Smooth muscle cell (in vitro differentiated cells): ENCODE measurements at regions not wholly inside any gene's neighbourhood (a gene's known extent, or its start where the extent isn't known, plus 50 kb on each side); places are given as distances from the start of the nearest gene placed in this dataset.

Experiments
- DNase-seq: peaks from one replicate; lab custom pipeline; 2025; ENCODE audit not compliant: unreplicated experiment; lab: John Stamatoyannopoulos, UW
- H2AFZ ChIP-seq: fragments of 200-600 bp; sonication (generic); 2 replicates; pipeline ENCODE4 v1.6.0; 2016; ENCODE audit warnings: antibody characterized with exemption, low read depth, mild to moderate bottlenecking
- H3F3A ChIP-seq: fragments of 200-600 bp; sonication (generic); 2 replicates; pipeline ENCODE4 v1.6.0; 2017; ENCODE audit warnings: antibody characterized with exemption, low read depth
- H3K27ac ChIP-seq: fragments of 200-600 bp; sonication (generic); 2 replicates; pipeline ENCODE4 v1.5.1; 2016; ENCODE audit warnings: low read depth, mild to moderate bottlenecking
- H3K27me3 ChIP-seq: fragments of 200-600 bp; sonication (generic); 2 replicates; pipeline ENCODE4 v1.6.1; 2016; ENCODE audit warnings: low read depth, mild to moderate bottlenecking
- H3K36me3 ChIP-seq: fragments of 200-600 bp; sonication (generic); 2 replicates; pipeline ENCODE4 v1.5.1; 2016; ENCODE audit warnings: low read depth
- H3K4me1 ChIP-seq: fragments of 200-600 bp; sonication (generic); 2 replicates; pipeline ENCODE4 v1.5.1; 2016; ENCODE audit warnings: low read depth
- H3K4me2 ChIP-seq: fragments of 200-600 bp; sonication (generic); 2 replicates; pipeline ENCODE4 v1.6.0; 2016; ENCODE audit warnings: mild to moderate bottlenecking
- H3K4me3 ChIP-seq: fragments of 200-600 bp; sonication (generic); 2 replicates; pipeline ENCODE4 v1.5.1; 2016; ENCODE audit warnings: mild to moderate bottlenecking
- H3K79me2 ChIP-seq: fragments of 200-600 bp; sonication (generic); 2 replicates; pipeline ENCODE4 v1.6.0; 2016; ENCODE audit warnings: low read depth, mild to moderate bottlenecking
- H3K9ac ChIP-seq: fragments of 200-600 bp; sonication (generic); 2 replicates; pipeline ENCODE4 v1.6.0; 2016; ENCODE audit warnings: low read depth
- H3K9me3 ChIP-seq: fragments of 200-600 bp; sonication (generic); replicated peaks from 2 replicates; pipeline ENCODE4 v1.5.1; 2016; ENCODE audit warnings: low read depth
- H4K20me1 ChIP-seq: fragments of 200-600 bp; sonication (generic); 2 replicates; pipeline ENCODE4 v1.6.0; 2016; ENCODE audit warnings: low read depth
- WGBS: methylation state at CpG from one replicate; pipeline ENCODE4 v1.1.7; 2016; ENCODE audit warnings: low lambda C conversion rate; 5-methylcytosine and 5-hydroxymethylcytosine counted together
- TF ChIP-seq, protein P1 (sequence below): fragments of 200-600 bp; sonication (generic); IDR thresholded peaks from 2 replicates; pipeline ENCODE4 v1.5.1; 2017; ENCODE audit warnings: borderline replicate concordance, mild to moderate bottlenecking, antibody characterized with exemption; ENCODE audit not compliant: insufficient read depth, poor library complexity, severe bottlenecking

- H3K27me3 ChIP-seq = no peaks in the 10 kb centered on the region
- no peaks in the 10 kb centered on the region for H3F3A ChIP-seq
- H3K9me3 ChIP-seq = no peaks in the 10 kb centered on the region
- no peak overlapping the region for H3K4me3 ChIP-seq
- no peak overlapping the region for H3K27ac ChIP-seq
- DNase-seq = no peak
- H2AFZ ChIP-seq = no peak overlapping the region
- no peaks in the 10 kb centered on the region for H3K79me2 ChIP-seq
- H3K4me2 ChIP-seq = no peak overlapping the region
- H3K4me1 ChIP-seq = no peaks in the 10 kb centered on the region
- no peaks in the 10 kb centered on the region for H4K20me1 ChIP-seq
- TF ChIP-seq, protein P1, sequence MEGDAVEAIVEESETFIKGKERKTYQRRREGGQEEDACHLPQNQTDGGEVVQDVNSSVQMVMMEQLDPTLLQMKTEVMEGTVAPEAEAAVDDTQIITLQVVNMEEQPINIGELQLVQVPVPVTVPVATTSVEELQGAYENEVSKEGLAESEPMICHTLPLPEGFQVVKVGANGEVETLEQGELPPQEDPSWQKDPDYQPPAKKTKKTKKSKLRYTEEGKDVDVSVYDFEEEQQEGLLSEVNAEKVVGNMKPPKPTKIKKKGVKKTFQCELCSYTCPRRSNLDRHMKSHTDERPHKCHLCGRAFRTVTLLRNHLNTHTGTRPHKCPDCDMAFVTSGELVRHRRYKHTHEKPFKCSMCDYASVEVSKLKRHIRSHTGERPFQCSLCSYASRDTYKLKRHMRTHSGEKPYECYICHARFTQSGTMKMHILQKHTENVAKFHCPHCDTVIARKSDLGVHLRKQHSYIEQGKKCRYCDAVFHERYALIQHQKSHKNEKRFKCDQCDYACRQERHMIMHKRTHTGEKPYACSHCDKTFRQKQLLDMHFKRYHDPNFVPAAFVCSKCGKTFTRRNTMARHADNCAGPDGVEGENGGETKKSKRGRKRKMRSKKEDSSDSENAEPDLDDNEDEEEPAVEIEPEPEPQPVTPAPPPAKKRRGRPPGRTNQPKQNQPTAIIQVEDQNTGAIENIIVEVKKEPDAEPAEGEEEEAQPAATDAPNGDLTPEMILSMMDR = no peak
- H3K9ac ChIP-seq = no peak overlapping the region
- no peaks in the 10 kb centered on the region for H3K36me3 ChIP-seq
Measured at GRCh38 chr2:147013696-147014392, 831.0 kb upstream of the ACVR2A start.

DNA sequence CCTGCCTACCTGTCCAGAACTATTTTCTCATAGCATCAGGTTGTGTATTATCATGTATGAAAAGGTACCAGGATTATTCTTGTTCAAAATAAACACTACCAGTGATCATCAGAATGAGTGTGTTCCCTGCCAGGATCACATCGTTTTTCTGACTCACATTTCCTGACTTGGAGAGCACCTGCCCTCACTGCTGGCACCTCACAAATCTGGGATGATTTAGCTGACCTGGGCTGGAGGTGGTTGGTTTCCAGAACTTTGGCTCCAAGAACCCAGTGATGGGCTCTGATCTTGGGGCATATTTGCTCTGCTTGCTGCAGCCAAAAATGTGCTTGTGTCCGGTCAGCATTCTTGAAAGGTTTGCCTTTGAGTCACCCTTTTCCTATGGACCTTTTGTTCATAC is 836.3 kb upstream of the ACVR2A start:
- no peak overlapping the region for H3K9ac ChIP-seq
- H3K9me3 ChIP-seq = no peaks in the 10 kb centered on the region
- DNase-seq = no peak
- no peaks in the 10 kb centered on the region for H3F3A ChIP-seq
- no peaks in the 10 kb centered on the region for H3K36me3 ChIP-seq
- no peak overlapping the region for H3K27ac ChIP-seq
- H3K4me1 ChIP-seq = no peaks in the 10 kb centered on the region
- WGBS = 88% methylated on average over 2 of the region's 2 CpGs
- no peak overlapping the region for H2AFZ ChIP-seq
- H3K79me2 ChIP-seq = no peaks in the 10 kb centered on the region
- H3K4me3 ChIP-seq = no peak overlapping the region
- TF ChIP-seq, protein P1 = no peak
- no peak overlapping the region for H3K4me2 ChIP-seq
- H3K27me3 ChIP-seq = no peaks in the 10 kb centered on the region
- no peaks in the 10 kb centered on the region for H4K20me1 ChIP-seq

- Histone ChIP-seq H3K4me3 (no peak overlapping the region), H3K79me2 (no peaks in the 10 kb centered on the region), H2AFZ (peak overlapping the region; percentile 12), H3K27me3 (no peaks in the 10 kb centered on the region), H3K4me2 (no peak overlapping the region), H4K20me1 (no peaks in the 10 kb centered on the region), H3K4me1 (no peaks in the 10 kb centered on the region), H3K9ac (no peak overlapping the region), H3F3A (no peaks in the 10 kb centered on the region), H3K27ac (no peak overlapping the region), H3K9me3 (no peaks in the 10 kb centered on the region), H3K36me3 (no peaks in the 10 kb centered on the region)
- 58% methylated on average over 2 of the region's 2 CpGs for WGBS
- TF ChIP-seq, protein P1 = no peak
- no peak for DNase-seq
Measured at GRCh38 chr2:147006736-147007141, 838.1 kb upstream of the ACVR2A start.

DNA sequence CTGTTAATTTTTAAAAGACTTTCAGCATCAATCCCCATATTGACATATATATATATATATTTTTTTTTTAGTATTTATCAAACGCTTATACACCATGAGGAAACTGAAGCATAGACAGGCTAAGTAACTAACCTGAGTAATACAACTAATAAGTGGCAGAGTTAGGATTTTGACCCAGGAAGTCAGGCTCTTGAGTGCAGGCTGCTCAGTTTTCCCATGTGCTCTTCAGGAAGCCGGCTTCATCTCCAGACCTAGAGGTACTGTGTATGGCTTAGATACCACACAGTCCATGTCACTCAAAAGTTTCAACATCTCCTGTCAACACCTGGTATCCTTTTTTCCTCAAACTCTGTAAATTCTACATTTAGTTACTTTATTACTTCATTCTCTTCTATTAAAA is 841.7 kb upstream of the ACVR2A start:
- no peaks in the 10 kb centered on the region for H3K9me3 ChIP-seq
- no peak for DNase-seq
- TF ChIP-seq, protein P1 = no peak

More for the DNA sequence above, 841.7 kb upstream of the ACVR2A start:
- Histone ChIP-seq H3K27me3 (no peaks in the 10 kb centered on the region), H3K9ac (no peak overlapping the region), H3K4me1 (peaks cover 4% of the 10 kb centered on the region), H4K20me1 (no peaks in the 10 kb centered on the region), H3K79me2 (no peaks in the 10 kb centered on the region), H3F3A (no peaks in the 10 kb centered on the region), H3K4me2 (no peak overlapping the region), H3K4me3 (no peak overlapping the region), H3K36me3 (no peaks in the 10 kb centered on the region), H3K27ac (no peak overlapping the region), H2AFZ (no peak overlapping the region)
- WGBS = 93% methylated on average over 2 of the region's 2 CpGs
